IMR-90 (cell line): ENCODE measurements at regions not wholly inside any gene's neighbourhood (a gene's known extent, or its start where the extent isn't known, plus 50 kb on each side); places are given as distances from the start of the nearest gene placed in this dataset.

Source experiments
- BHLHE40 ChIP-seq: fragments of 150-350 bp; IDR thresholded peaks from 2 replicates; pipeline ENCODE4 v1.6.1; 2016; ENCODE audit warnings: mild to moderate bottlenecking, low read depth, low read length
- CEBPB ChIP-seq: IDR thresholded peaks from 2 replicates; pipeline ENCODE4 v1.6.1; 2012; ENCODE audit warnings: low read depth, low read length, improper control_type of control experiment
- ELK1 ChIP-seq: fragments of 150-350 bp; IDR thresholded peaks from 2 replicates; pipeline ENCODE4 v1.6.1; 2016; ENCODE audit warnings: low read depth, mild to moderate bottlenecking, low read length, moderate library complexity, borderline replicate concordance
- FOS ChIP-seq: fragments of 150-350 bp; IDR thresholded peaks from 2 replicates; pipeline ENCODE4 v1.6.1; 2016; ENCODE audit warnings: low read depth, low read length
- MAFK ChIP-seq: IDR thresholded peaks from 2 replicates; pipeline ENCODE4 v1.6.1; 2012; ENCODE audit warnings: low read depth, low read length, improper control_type of control experiment
- MAZ ChIP-seq: IDR thresholded peaks from 2 replicates; pipeline ENCODE4 v1.6.1; 2012; ENCODE audit warnings: low read depth, mild to moderate bottlenecking, low read length, improper control_type of control experiment, moderate library complexity, borderline replicate concordance
- MXI1 ChIP-seq: IDR thresholded peaks from 2 replicates; pipeline ENCODE4 v1.6.1; 2012; ENCODE audit warnings: low read depth, mild to moderate bottlenecking, low read length, moderate library complexity, borderline replicate concordance
- POLR2A ChIP-seq: IDR thresholded peaks from 2 replicates; pipeline ENCODE4 v1.6.1; 2012; ENCODE audit warnings: mild to moderate bottlenecking, low read depth, low read length
- RAD21 ChIP-seq: IDR thresholded peaks from 2 replicates; pipeline ENCODE4 v1.6.1; 2012; ENCODE audit warnings: low read length, improper control_type of control experiment
- RCOR1 ChIP-seq: IDR thresholded peaks from 2 replicates; pipeline ENCODE4 v1.6.1; 2012; ENCODE audit warnings: mild to moderate bottlenecking, low read length, improper control_type of control experiment; ENCODE audit not compliant: insufficient replicate concordance
- RFX5 ChIP-seq: IDR thresholded peaks from 2 replicates; pipeline ENCODE4 v1.8.0; 2012; ENCODE audit warnings: low read depth, mild to moderate bottlenecking, low read length, moderate library complexity
- SMC3 ChIP-seq: fragments of 150-350 bp; IDR thresholded peaks from 2 replicates; pipeline ENCODE4 v1.6.1; 2016; ENCODE audit warnings: low read depth, mild to moderate bottlenecking, antibody characterized with exemption, low read length, moderate library complexity
- TF ChIP-seq, protein P1 (sequence below): conservative IDR thresholded peaks from 2 replicates; pipeline ENCODE4 v1.5.1; 2012; ENCODE audit warnings: mild to moderate bottlenecking, low read depth, low read length, improper control_type of control experiment
- TF ChIP-seq, protein P2 (sequence below): fragments of 150-350 bp; IDR thresholded peaks from 2 replicates; pipeline ENCODE4 v1.6.1; 2017; ENCODE audit warnings: mild to moderate bottlenecking, antibody characterized with exemption, low read length, low read depth

DNA sequence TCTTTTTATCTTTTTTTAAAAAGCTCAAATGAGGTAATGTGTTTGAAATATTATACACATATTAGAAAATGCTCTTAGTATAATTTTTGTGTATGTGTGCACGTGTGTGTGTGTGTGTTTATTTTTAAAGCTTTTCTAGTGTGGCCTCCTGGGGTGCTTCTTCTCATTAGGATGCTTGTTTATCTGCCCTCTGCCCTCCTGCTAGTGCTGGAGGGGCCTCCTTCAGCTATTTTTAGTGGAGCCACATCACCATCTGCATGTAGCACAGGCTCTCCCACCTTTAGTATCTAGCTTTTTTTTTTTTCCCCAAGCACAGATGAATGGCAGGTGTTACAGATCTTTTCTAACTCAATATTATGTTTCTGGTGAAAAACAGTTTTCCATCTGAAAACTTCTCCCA is 155.7 kb upstream of the TMEM229A start:
- TF ChIP-seq, protein P1, sequence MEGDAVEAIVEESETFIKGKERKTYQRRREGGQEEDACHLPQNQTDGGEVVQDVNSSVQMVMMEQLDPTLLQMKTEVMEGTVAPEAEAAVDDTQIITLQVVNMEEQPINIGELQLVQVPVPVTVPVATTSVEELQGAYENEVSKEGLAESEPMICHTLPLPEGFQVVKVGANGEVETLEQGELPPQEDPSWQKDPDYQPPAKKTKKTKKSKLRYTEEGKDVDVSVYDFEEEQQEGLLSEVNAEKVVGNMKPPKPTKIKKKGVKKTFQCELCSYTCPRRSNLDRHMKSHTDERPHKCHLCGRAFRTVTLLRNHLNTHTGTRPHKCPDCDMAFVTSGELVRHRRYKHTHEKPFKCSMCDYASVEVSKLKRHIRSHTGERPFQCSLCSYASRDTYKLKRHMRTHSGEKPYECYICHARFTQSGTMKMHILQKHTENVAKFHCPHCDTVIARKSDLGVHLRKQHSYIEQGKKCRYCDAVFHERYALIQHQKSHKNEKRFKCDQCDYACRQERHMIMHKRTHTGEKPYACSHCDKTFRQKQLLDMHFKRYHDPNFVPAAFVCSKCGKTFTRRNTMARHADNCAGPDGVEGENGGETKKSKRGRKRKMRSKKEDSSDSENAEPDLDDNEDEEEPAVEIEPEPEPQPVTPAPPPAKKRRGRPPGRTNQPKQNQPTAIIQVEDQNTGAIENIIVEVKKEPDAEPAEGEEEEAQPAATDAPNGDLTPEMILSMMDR: no peak
- no peak for TF ChIP-seq POLR2A
- no peak for TF ChIP-seq ELK1
- TF ChIP-seq CEBPB: no peak
- TF ChIP-seq MXI1: no peak
- no peak for TF ChIP-seq SMC3
- no peak for TF ChIP-seq BHLHE40
- TF ChIP-seq RAD21: no peak
- no peak for TF ChIP-seq FOS
- no peak for TF ChIP-seq RFX5
- TF ChIP-seq MAZ: no peak
- TF ChIP-seq RCOR1: no peak
- TF ChIP-seq, protein P2, sequence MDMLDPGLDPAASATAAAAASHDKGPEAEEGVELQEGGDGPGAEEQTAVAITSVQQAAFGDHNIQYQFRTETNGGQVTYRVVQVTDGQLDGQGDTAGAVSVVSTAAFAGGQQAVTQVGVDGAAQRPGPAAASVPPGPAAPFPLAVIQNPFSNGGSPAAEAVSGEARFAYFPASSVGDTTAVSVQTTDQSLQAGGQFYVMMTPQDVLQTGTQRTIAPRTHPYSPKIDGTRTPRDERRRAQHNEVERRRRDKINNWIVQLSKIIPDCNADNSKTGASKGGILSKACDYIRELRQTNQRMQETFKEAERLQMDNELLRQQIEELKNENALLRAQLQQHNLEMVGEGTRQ: no peak
- no peak for TF ChIP-seq MAFK
